NCI-H1694 (cell line): ENCODE measurements at regions not wholly inside any gene's neighbourhood (a gene's known extent, or its start where the extent isn't known, plus 50 kb on each side); places are given as distances from the start of the nearest gene placed in this dataset.
A peak's percentile ranks its signal among the peaks of the same experiment; 100 is the strongest.
"Not testable (repeated sequence)": the region's sequence is repeated elsewhere in the genome, so short reads cannot be mapped to it uniquely, and the experiment has no call there.

Experiments used
- DNase-seq: peaks from one replicate; lab custom pipeline; 2025; lab: John Stamatoyannopoulos, UW

GRCh38 chr18:68233018-68233417 is 481.9 kb downstream of the TMX3 start:
- DNase-seq, result peak; percentile 6

DNA sequence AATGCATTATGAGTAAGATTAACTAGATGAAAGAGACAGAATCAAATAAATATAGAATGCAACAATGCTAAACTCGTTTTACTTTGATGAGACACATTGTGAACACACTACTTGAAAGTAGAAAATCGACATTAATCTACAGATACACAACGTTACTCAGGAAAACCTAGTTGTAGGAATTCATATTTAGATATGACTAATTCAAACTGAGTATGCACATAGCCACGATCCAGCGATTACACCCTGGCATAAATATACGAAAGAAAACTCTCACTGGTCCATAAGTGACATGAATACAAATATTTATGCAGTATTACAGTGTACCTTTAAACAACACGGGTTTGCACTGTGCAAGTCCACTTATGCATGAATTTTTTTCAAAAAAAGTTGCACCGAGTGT is 485.6 kb downstream of the TMX3 start:
- no peak for DNase-seq

DNA sequence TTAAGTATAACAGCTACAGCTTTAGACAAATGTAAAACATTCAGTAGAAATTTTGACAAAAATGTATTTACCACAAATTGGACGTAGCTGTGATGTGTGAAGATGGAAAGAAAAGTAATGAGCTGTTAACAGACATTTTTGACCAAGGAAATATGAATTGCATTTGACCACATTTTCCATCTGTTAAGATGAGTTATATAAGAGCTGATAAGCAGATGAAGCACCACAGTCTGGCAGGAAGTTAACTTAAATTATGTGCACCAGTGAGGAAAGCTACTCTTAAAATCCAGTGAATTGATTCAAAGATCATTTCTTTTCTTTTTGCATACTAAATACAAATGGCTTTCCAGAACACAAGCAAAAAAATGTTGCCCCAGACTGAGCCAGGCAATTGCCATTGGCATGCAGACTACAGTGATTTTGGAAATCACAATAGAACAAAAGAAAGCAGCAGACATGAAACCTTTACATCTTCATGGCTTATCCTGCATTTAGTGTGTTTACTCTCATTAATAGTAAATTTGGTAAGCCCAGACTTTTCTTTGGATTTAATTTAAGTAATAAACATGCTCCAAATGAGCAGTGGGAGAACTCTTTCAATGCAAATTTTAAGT is 493.7 kb downstream of the TMX3 start:
- no peak for DNase-seq

GRCh38 chr18:68220458-68220857 is 494.4 kb downstream of the TMX3 start:
- DNase-seq, result no peak

- no peak for DNase-seq
Observed at GRCh38 chr18:68219872-68220271, 495.0 kb downstream of the TMX3 start.

DNA sequence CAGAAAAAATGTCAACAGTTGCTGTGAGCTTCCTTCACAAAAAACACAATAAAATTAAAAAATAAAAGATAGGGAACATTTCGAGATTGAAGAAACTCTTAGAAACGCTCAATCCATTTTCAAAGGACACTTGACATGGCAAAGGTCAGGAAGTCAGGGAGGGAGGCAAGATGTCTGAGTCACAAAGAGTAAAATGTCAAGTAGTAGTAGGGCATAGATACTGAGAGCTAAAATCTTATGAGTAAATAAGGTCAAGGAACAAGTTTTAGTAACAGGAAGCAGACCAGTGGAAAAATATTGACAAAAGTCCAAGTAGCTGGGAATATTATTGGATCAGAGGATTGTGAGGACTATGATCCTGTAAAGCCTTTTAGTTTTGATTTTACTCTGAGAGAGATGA is 495.6 kb downstream of the TMX3 start:
- no peak for DNase-seq

DNA sequence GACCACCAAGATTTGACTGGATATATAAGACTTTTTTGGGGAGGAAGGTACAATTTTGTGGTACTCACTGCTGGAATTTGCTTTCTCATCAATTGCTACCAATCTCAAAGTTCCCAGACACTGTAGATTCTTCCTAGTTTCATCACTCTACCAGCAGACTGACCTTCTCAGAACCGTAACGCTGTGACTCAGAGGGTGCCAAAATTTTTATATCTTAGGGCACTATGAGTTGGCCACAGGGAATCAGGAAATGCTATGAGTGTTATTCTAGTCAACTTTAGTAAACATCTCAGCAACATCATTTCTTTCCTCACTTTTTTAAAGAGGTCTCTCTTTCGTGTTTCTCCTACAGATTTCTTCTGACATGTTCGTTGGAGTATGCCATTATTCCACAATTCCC is 499.0 kb downstream of the TMX3 start:
- no peak for DNase-seq

- no peak for DNase-seq
Observed at GRCh38 chr18:68186039-68186438, 528.9 kb downstream of the TMX3 start.

DNA sequence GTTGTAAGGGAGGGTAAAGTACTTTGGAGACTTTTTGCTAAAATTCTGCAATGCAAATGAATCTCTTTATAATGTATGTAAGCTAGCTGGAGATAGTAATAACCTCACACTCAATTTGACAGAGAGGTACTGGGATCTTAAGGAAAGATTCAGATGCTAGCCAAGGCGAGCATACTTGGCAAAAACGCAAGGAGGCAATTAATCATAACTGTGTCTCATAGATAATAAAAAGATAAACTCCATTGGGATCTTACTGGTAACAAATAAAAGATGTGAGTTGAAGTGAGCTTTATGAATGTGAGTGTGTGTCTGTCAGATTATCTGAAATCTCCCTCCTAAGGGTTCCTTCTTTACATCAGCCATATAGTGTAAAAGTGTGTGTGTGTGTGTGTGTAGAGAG is 533.0 kb downstream of the TMX3 start:
- DNase-seq, result no peak

DNA sequence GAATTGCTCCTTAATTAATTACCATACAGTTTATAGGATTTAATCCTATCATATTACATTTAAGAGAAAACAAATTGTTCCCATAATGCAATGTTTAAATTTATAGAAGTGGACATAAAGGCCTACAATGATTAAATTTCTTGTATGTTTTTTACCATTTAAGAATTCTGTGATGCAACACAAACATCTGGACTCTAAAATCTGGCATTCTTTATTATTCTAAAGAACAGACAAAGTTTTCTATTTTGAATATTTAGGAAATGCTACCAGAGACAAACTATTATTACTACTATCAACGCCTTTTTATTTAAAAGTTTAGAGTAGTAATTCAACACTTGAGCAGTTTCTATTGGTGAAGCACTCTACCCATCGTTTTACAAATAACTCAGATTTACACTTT is 535.1 kb downstream of the TMX3 start:
- DNase-seq, result no peak

DNA sequence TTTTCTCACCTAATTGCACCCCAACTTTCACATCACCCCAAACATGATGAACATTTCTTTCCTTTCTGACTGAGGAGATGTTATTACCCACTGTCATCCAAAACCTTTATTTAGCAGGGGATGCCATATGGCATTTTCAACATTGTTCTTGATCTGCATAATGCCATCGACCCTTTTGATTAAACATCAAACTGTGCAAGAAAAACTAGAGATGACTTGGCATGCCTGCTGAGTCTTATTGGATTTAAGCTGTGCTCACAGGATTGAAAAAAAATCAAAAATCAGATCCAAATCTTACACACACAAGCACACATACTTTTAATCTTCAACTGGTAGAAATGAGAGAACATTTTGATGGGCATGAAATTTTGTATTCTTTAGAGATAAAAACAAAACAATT is 536.0 kb downstream of the TMX3 start:
- DNase-seq, result no peak

DNA sequence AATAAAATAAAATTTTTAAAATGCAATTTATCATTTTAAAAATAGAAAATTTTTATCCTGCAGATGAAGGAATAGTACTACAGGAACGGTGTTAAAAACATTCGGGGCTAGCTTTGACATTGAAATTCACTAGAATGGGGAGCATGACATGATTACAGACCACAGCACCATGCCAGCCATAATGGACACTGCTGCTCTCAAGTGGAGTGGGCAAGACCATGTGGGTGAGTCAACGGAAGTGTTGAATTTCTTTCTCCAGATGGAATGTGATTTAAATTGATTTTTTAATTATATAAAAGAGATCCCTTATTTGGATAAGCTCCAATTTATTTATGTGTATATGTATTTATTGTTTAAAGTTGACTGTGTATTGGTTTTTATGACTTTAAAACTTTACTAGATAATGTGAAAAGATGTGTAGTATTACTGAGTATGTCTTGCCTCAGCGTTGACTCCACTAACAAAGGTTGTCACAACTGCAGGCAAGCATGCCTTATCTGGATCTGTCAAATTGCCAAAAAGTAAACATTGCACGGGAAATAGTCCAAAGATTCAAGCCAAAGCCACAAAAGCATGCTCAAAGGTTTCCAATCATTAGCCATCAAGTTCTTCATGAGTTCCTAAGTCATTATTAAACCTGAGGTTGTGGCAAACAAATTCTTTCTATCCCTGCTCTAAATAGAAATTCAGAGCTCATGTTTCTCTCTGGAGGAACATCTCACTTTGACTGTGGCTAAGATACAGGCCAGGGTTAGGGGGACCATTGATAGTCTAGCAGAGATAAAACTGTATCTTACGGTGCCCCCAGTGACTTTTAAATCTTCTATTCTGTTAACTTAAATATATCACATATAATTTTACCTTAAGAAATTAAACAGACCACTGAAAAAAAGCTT is 536.9 kb downstream of the TMX3 start:
- no peak for DNase-seq

DNA sequence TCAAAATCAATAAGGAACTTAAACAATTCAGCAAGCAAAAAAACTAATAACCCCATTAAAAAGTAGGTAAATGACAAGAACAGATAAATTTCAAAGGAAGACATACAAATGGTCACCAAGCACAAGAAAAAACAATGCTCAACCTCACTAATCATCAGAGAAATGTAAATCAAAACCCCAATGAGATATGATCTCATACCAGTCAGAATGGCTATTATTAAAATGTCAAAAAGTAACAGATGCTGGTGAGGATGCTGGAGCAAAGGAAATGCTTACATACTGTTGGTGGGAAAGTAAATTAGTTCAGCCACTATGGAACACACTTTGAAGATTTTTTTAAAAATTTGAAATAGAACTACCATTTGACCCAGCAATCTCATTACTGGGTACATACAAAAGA is 538.0 kb downstream of the TMX3 start:
- DNase-seq, result no peak

DNA sequence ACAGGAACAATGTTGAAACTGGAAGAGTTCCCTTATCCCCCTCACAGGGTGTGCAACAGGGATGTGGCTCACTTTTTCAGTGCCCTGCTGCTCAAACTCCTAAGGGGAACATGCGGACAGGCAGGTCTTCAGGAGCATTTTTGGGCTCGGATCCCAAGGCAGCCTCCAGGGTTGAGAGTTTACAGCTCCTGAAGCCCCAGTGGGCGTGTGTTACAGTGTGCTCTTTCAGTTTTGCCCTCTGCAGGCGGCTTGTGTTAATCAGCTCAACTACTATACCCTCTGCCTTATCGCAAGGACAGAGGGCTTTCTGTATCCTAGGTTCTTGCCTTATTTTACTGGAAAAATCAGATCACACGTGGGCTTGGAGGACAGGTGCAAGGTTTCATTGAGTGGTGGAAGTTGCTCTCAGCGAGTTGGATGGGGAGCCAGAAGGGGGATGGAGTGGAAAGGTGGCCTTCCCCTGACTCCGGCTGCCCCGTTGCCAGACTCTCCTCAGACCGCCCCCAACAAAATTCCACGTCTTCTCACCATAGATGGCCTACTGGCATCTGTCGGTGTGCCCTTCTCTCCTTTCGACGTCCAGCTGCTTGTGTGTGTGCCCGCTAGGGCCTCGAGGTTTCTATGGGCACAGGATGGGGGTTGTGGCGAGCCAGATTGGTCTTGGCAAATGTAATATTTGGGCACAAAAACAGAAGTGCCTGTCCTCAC is 541.9 kb downstream of the TMX3 start:
- DNase-seq, result no peak

DNA sequence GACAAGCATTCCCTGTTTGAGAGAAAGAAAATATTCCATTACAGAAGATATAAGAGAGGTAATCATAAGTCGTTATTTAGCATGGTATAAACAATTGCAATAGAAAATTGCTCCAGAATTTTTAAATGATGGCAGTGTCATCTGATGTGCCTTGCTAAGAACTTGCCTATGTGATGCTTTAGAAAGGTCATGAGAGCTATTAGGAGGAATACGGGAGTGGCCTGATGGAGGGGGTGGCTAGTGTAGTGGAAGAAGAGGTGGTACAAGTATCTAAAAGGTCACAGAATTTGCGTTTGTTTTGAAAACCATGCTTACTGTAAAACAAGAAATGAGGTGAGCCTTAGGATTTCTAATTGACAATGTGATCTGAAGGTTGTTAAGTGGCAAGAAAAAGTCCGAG is 550.0 kb downstream of the TMX3 start:
- no peak for DNase-seq

DNA sequence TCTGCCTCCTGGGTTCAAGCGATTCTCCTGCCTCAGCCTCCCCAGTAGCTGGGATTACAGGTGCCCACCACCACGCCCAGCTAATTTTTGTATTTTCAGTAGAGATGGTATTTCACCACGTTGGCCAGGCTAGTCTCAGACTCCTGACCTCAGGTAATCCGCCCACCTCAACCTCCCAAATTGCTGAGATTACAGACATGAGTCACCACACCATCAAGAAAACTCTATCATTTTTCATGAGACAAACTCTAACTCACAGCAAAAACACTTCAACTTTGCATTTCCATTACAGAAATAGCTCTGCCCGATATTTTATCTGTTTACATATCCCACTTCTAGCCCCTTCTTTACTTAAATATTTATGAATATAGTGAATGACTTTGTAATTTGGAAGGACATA is 561.1 kb downstream of the TMX3 start:
- not testable (repeated sequence) for DNase-seq

DNA sequence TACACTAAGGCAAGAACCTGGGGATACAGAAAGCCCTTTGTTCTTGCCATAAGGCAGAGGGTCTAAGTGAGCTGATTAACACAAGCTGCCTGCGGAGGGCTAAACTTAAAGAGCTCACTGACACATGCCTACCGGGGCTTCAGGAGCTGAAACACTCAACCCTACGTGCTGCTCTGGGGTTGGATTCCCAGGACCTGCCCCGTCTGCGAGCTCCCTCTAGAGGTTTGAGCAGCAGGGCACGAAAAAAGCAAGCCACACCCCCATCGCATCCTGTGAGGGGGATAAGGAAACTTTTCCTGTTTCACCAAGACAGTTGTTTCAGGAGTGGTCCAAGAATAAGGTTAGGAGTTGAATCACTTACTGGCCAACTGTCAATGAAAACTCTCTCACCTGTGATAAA is 562.1 kb downstream of the TMX3 start:
- DNase-seq, result no peak

GRCh38 chr18:68150961-68151360 is 563.9 kb downstream of the TMX3 start:
- peak; percentile 21 for DNase-seq

GRCh38 chr18:68148863-68149262 is 566.0 kb downstream of the TMX3 start:
- DNase-seq, result no peak

GRCh38 chr18:68147728-68148127 is 567.2 kb downstream of the TMX3 start:
- DNase-seq, result no peak

DNA sequence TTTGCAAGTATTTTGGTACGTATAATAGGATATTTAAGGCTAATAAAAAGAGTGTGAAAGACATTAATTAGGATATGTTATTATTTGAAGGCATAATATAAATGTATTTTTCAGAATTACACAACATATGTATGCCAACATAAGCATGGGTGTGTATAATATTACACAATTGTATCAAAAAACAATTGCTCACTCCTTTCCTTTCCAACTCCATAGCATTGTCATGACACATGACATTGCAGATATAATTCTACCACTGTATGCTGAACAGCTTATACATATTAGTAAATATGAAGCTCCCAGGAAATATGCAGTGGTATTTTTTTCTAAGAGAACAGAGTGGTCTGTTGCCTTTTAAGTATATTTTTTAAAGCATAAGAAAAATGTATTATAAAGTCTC is 593.1 kb downstream of the TMX3 start:
- no peak for DNase-seq

DNA sequence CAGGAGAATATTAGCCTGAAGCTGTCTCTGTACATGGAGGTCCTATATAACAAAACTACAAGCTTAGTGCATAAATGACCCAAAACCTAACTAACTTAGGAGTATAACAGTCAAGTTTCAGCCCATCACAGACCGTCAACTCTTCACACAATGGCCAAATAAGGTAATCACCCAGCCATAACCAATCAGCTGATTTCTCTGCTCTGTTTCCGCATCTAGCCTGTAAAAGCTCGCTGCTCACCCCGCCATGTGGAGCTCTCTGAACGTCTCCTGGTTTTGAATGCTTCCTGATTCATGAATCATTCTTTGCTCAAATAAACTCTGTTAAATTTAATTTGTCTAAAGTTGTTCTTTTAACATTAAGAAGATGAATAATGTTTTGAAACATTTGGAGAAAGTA is 593.6 kb downstream of the TMX3 start:
- DNase-seq, result no peak

- DNase-seq, result no peak
Observed at GRCh38 chr18:68114989-68115388, 598.5 kb upstream of the DSEL start.
